Epithelial cell of esophagus (primary cell): ENCODE measurements at regions not wholly inside any gene's neighbourhood (a gene's known extent, or its start where the extent isn't known, plus 50 kb on each side); places are given as distances from the start of the nearest gene placed in this dataset.

Experiments
- DNase-seq: peaks from one replicate; pipeline ENCODE4 v3.0.0; 2010; ENCODE audit warnings: low read depth
- H3K4me3 ChIP-seq: 2 replicates; pipeline ENCODE4 v1.5.1; 2011; ENCODE audit warnings: mild to moderate bottlenecking, low read length, control low read depth
- TF ChIP-seq, protein P1 (sequence below): IDR thresholded peaks from 2 replicates; pipeline ENCODE4 v1.5.1; 2011; ENCODE audit warnings: low read depth, mild to moderate bottlenecking, low read length, control low read depth, inconsistent platforms; ENCODE audit not compliant: insufficient read depth; ENCODE audit errors: missing control alignments

DNA sequence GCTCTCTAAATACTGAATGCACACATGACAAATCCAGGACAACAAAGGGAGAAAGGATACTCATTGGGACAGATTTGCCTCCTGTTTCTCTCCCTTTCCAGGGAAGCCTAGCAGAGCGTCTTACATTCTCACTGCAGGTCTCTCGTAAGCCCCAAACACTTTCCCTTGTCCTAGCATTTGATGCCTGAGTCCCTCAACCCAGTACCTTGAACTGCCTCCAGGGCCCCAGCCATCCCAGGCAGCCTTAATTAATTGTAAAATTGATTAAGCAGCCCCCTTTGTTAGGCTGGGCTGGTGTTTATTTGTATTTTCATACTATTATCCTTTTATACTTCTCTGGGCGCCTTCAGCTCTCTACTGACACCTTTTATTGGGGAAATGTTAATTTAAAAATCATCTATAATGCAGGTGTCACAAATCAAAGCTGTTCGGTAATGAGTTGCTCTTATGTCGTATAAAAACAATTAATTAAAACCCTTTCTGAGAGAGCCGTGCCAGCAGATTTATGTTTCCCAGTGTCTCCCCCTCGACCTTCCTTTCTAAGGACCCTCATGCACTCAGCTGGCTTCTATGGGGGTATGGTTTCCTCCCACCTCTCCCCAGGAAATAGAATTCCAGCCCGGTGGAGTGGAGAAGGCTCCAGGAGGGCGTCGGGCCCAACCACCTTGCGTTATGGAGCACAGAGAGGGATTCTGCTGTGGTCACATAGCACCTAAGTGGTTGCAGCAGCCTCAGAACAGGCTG, 243.8 kb downstream of the RPS24 start:
- TF ChIP-seq, protein P1, sequence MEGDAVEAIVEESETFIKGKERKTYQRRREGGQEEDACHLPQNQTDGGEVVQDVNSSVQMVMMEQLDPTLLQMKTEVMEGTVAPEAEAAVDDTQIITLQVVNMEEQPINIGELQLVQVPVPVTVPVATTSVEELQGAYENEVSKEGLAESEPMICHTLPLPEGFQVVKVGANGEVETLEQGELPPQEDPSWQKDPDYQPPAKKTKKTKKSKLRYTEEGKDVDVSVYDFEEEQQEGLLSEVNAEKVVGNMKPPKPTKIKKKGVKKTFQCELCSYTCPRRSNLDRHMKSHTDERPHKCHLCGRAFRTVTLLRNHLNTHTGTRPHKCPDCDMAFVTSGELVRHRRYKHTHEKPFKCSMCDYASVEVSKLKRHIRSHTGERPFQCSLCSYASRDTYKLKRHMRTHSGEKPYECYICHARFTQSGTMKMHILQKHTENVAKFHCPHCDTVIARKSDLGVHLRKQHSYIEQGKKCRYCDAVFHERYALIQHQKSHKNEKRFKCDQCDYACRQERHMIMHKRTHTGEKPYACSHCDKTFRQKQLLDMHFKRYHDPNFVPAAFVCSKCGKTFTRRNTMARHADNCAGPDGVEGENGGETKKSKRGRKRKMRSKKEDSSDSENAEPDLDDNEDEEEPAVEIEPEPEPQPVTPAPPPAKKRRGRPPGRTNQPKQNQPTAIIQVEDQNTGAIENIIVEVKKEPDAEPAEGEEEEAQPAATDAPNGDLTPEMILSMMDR: no peak
- DNase-seq: no peak
- H3K4me3 ChIP-seq: no peak overlapping the region

DNA sequence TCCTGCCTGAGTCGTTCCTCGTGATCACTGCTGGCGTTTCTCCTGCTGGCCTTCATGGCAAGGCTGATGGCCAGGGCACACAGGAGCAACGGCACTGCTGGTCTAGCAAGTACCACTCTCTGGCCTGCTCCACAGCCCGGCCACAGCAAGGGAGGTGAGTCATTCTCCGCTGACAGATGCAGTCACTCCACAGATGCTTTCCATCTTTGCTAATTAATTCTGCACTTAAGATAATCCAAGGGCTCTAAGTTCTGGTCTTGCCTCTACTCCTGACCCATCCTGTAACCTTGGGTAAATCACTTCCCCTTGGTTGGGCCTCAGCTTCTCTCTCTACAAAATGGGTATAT, 244.4 kb downstream of the RPS24 start:
- no peak overlapping the region for H3K4me3 ChIP-seq
- TF ChIP-seq, protein P1: no peak
- DNase-seq: peak; percentile 9

DNA sequence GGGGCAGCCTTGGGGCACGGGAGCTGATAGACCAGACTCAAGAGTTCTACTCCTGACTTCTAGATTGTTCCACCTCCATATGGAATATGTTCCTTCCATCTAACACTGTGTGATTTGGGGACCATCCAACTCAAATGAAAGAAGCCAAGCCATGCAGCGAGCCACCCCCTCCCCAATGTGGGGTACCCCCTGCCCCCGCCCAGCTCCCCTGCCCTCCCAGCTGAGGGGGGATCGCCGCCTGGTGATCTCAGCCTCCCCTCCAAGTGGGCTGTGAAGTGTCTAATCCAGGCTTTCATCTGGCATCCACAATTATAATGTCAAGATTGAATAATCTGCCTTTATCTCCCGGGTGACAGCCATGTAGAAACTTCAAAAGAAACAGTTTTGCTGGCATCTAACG, 246.1 kb downstream of the RPS24 start:
- TF ChIP-seq, protein P1: no peak
- H3K4me3 ChIP-seq: no peak overlapping the region
- DNase-seq: no peak

DNA sequence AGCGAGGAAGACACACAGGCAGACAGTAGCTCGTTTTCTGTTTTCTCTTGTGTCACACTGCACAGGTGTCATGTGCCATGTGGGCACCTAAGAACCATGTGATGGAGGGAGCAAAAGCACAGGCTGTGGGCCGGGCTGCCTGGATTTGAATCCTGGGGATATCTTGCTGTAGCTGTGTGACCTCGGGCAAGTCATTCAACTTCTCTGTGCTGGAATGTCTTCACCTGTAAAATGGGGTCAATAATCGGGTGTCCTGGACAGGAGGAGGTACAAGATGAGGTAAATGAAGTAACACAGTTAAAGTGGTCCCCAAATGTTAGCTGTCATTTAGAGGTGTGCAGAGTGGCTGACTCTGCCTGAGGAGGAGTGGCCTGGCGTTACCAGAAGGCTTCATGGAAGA, 246.9 kb downstream of the RPS24 start:
- no peak overlapping the region for H3K4me3 ChIP-seq
- DNase-seq: no peak
- TF ChIP-seq, protein P1: no peak

DNA sequence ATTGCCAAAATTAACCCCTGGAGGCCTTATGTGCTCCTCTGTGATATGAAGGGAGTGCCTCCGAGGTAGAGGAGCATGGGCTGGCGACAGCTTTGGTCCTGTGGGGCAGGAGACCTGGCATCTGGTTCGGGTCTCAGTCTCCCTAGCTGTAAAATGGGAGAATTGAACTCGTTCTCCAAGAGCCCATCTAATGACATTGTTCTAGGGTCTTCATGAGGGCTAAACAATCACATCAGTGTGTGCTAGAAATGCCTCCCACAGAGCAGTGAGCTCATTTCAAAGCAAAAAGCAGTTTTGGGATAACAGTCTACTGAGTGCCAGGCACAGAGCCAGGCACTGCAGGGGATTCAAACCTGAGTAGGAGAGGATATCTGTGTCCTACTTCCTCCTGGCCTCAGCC, 248.0 kb downstream of the RPS24 start:
- H3K4me3 ChIP-seq: no peak overlapping the region
- TF ChIP-seq, protein P1: no peak
- DNase-seq: no peak

DNA sequence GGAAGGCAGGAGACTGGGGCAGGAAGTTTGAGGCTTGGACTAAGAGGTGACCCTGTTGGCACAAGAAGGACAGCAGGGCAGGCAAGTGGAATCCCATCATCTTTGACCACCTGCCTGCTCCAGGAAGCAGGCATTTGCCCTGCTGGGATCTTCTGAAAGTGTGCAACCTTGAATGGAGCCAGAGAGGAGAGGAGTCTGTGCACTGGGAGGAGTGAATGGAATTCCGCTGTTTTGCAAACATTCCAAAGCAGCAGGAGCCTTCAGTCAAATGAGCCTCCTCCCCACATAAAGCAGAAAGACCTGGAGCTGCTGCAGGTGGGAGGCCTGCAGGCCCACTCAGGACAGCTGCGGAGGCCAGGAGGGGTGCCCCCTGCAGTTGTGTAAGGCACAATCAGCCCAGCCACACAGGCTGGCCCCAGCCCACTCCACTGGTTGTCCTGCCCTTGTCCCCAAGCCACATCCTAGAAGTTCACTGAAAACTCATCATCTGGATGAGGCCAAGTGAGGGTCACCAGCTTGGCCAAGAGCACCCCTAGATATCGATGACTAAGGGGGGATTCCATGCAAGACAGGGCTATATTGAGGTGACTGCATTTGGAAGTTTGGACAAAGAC, 249.5 kb downstream of the RPS24 start:
- no peak for DNase-seq
- TF ChIP-seq, protein P1: no peak
- no peak overlapping the region for H3K4me3 ChIP-seq

DNA sequence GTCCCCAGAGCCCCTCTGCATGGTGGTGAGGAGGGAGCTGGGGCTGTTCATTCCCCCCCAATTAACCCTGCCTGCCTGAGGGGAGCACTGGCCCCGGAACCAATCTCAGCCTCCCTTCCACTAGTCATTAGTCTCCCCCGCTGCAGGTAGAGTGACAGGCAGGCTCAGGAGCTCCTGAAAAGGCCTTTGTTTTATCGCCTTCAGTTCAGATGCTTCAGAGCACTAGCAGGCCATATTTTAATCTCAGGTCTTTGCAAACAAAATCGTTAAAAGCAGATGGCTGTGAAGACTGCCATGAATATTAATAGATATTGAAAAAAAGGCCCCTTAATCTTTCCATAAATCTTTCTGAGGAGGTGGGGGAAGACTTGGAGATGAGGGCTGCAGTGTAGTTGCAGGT, 250.7 kb downstream of the RPS24 start:
- TF ChIP-seq, protein P1: no peak
- DNase-seq: no peak
- no peak overlapping the region for H3K4me3 ChIP-seq
